HepG2 (cell line): ENCODE measurements at regions not wholly inside any gene's neighbourhood (a gene's known extent, or its start where the extent isn't known, plus 50 kb on each side); places are given as distances from the start of the nearest gene placed in this dataset.

Source experiments
- ATAC-seq: fragments of 200-7000 bp; cut with Tn5 transposase; 3 replicates; pipeline ENCODE4 v1.9.1; 2020; ENCODE audit warnings: mild to moderate bottlenecking, moderate library complexity
- BruUV-seq: library from RNA; stranded (reverse); fragments of 400-500 nt; replicated peaks from 2 replicates; lab custom pipeline; 2021; lab: Mats Ljungman, UMichigan
- CTCF ChIA-PET: fragments of 300-600 bp; formaldehyde crosslinking; extraction: SDS; loops from one replicate; lab custom pipeline; 2021; ENCODE audit warnings: low total read pairs, inconsistent platforms, low intra/inter-chr PET ratio; lab: Yijun Ruan, JAX
- POLR2A ChIA-PET: fragments of 350-600 bp; sonication (Branson Sonifier 250); formaldehyde crosslinking; loops from one replicate; lab custom pipeline; 2020; ENCODE audit warnings: antibody characterized with exemption, inconsistent platforms; lab: Yijun Ruan, JAX
- DNase-seq: peaks from one replicate; pipeline ENCODE4 v3.0.0-alpha.2; 2015; ENCODE audit warnings: low spot score
- FAIRE-seq: peaks from 3 replicates; lab custom pipeline; 2011; peaks lifted over from hg19 to GRCh38; lab: Jason Lieb, UNC
- H2AFZ ChIP-seq: one replicate; pipeline ENCODE4 v1.6.1; 2011; ENCODE audit warnings: low read length, inconsistent platforms
- H3K27ac ChIP-seq: fragments of 300-600 bp; 3 replicates; pipeline ENCODE4 v1.8.0; 2011; ENCODE audit warnings: mixed run types, mild to moderate bottlenecking, mixed read lengths, low read length, inconsistent platforms; ENCODE audit not compliant: insufficient read depth; ENCODE audit errors: extremely low read length
- H3K27me3 ChIP-seq, 2 experiments: fragments of 200-600 bp in 1 of 2; 2 replicates in 1 of 2; 3 replicates in 1 of 2; pipeline versions ENCODE4 v1.6.0 to v1.8.0; 2011; ENCODE audit warnings: low read length in 2 of 2, mild to moderate bottlenecking in 2 of 2, moderate library complexity in 2 of 2, inconsistent platforms in 1 of 2; ENCODE audit not compliant: insufficient read depth in 2 of 2, control insufficient read depth in 1 of 2
- H3K36me3 ChIP-seq, 2 experiments: fragments of 200-600 bp in 1 of 2; replicated peaks in 1 of 2; 2 replicates in 1 of 2; 3 replicates in 1 of 2; pipeline versions ENCODE4 v1.5.1 to v1.8.0; 2011; ENCODE audit warnings: low read length in 2 of 2, inconsistent platforms in 1 of 2; ENCODE audit not compliant: insufficient read depth in 2 of 2, control insufficient read depth in 1 of 2
- H3K4me1 ChIP-seq: 2 replicates; pipeline ENCODE4 v1.5.1; 2012; ENCODE audit warnings: low read length, inconsistent platforms; ENCODE audit not compliant: insufficient read depth
- H3K4me2 ChIP-seq: 2 replicates; pipeline ENCODE4 v1.6.0; 2011; ENCODE audit warnings: low read depth, low read length, inconsistent platforms
- H3K4me3 ChIP-seq, 3 experiments: fragments of 200-600 bp in 1 of 3; sonication (generic), shearing (Covaris generic) in 1 of 3; replicated peaks in 1 of 3; 2 replicates each; pipeline ENCODE4 v1.5.1; 2011 to 2016; ENCODE audit warnings: low read length in 3 of 3, inconsistent platforms in 2 of 3, low read depth in 2 of 3, mild to moderate bottlenecking in 2 of 3, control low read depth in 1 of 3, mixed read lengths in 1 of 3; ENCODE audit not compliant: insufficient read depth in 1 of 3
- H3K79me2 ChIP-seq: one replicate; pipeline ENCODE4 v1.6.1; 2011; ENCODE audit warnings: low read length, inconsistent platforms; ENCODE audit not compliant: insufficient read depth
- H3K9ac ChIP-seq: 2 replicates; pipeline ENCODE4 v1.6.0; 2011; ENCODE audit warnings: mild to moderate bottlenecking, low read depth, low read length, inconsistent platforms; ENCODE audit not compliant: insufficient read depth
- H3K9me3 ChIP-seq: 2 replicates; pipeline ENCODE4 v1.5.1; 2012; ENCODE audit warnings: mild to moderate bottlenecking, low read length
- H4K20me1 ChIP-seq: 2 replicates; pipeline ENCODE4 v1.6.0; 2011; ENCODE audit warnings: inconsistent platforms, mild to moderate bottlenecking, low read length, moderate library complexity; ENCODE audit not compliant: insufficient read depth
- ARID5B ChIP-seq: IDR thresholded peaks from 2 replicates; pipeline ENCODE4 v1.4.0; 2020; ENCODE audit warnings: mild to moderate bottlenecking, missing genetic modification reagents
- CCDC6 ChIP-seq: sonication (generic); formaldehyde crosslinking; IDR thresholded peaks from 2 replicates; pipeline ENCODE4 v1.8.1; 2022; ENCODE audit warnings: mild to moderate bottlenecking, missing genetic modification reagents, moderate library complexity
- EP300 ChIP-seq, 3 experiments: sonication (generic) in 1 of 3; formaldehyde crosslinking in 1 of 3; IDR thresholded peaks; 2 replicates each; pipeline versions ENCODE4 v1.5.1 to v1.6.1; 2011 to 2020; ENCODE audit warnings: low read depth in 2 of 3, low read length in 2 of 3, borderline replicate concordance in 1 of 3, improper control_type of control experiment in 1 of 3, mild to moderate bottlenecking in 1 of 3, missing genetic modification reagents in 1 of 3, moderate library complexity in 1 of 3
- ETV6 ChIP-seq: sonication (generic); formaldehyde crosslinking; conservative IDR thresholded peaks from 2 replicates; pipeline ENCODE4 v1.4.0; 2020; ENCODE audit warnings: missing genetic modification reagents
- FOXA3 ChIP-seq: IDR thresholded peaks from 2 replicates; pipeline ENCODE4 v1.6.1; 2016; ENCODE audit warnings: missing genetic modification reagents, missing compliant biosample characterization
- KAT2B ChIP-seq: fragments of 150-350 bp; IDR thresholded peaks from 2 replicates; pipeline ENCODE4 v1.6.1; 2014; ENCODE audit warnings: low read depth, low read length, borderline replicate concordance
- RNF219 ChIP-seq: sonication (generic); formaldehyde crosslinking; IDR thresholded peaks from 2 replicates; pipeline ENCODE4 v1.5.0; 2020; ENCODE audit warnings: mild to moderate bottlenecking, missing genetic modification reagents
- SOX5 ChIP-seq: IDR thresholded peaks from 2 replicates; pipeline ENCODE4 v1.6.1; 2016; ENCODE audit warnings: borderline replicate concordance
- ZNF331 ChIP-seq: sonication (generic); formaldehyde crosslinking; IDR thresholded peaks from 2 replicates; pipeline ENCODE4 v1.4.0; 2020; ENCODE audit warnings: missing genetic modification reagents
- ZSCAN22 ChIP-seq: sonication (generic); formaldehyde crosslinking; IDR thresholded peaks from 2 replicates; pipeline ENCODE4 v1.4.0; 2020; ENCODE audit warnings: mild to moderate bottlenecking, missing genetic modification reagents
- WGBS: methylation state at CpG from one replicate; pipeline ENCODE4 v1.1.6; 2017; ENCODE audit warnings: low lambda C conversion rate; 5-methylcytosine and 5-hydroxymethylcytosine counted together
- in situ Hi-C: cut with HindIII; loops from 2 replicates; pipeline ENCODE4 v1.10.0; 2017; ENCODE audit warnings: low pct_unique_long_range_greater_than_20kb; ENCODE audit not compliant: extremely low pct_ligation_motif_present
- intact Hi-C: fragments of 100-400 bp; cut with micrococcal nuclease; formaldehyde crosslinking; loops from one replicate; pipeline ENCODE4 v1.10.0; 2022; ENCODE audit not compliant: unreplicated experiment

GRCh38 chrX:129000018-129000417 is 523.3 kb downstream of the SMARCA1 start (continued):
- TF ChIP-seq ARID5B (CRISPR knock-in tag) (0 out of 2 replicates have a peak, but pooled peaks have one; percentile 38), EP300 (IDR thresholded peaks at IDR 0.05; ENCODE audit: low read depth in 2 of 2, low read length in 2 of 2) (peak in 1 of 2 experiments; percentile 35; a peak in 1 of 4 replicates), EP300 (CRISPR knock-in tag; IDR thresholded peaks at IDR 0.05; ENCODE audit: borderline replicate concordance) (no peak), ETV6 (no peak), ZNF331 (no peak), FOXA3 (CRISPR knock-in tag) (peak; percentile 23; the same call in 1 of the 2 replicates), SOX5 (CRISPR knock-in tag) (peak; percentile 33; the same call in 1 of the 2 replicates)

- FAIRE-seq (no peak), DNase-seq (no peak), ATAC-seq (no peak)
- no TSS peak for BruUV-seq
- H3K9me3 ChIP-seq: no peaks in the 10 kb centered on the region; the same call in 1 of the 2 replicates
- H3K36me3 ChIP-seq: no peaks in the 10 kb centered on the region
- H3K4me1 ChIP-seq: no peaks in the 10 kb centered on the region
- no peak overlapping the region for H3K4me2 ChIP-seq
- in situ Hi-C loops (no loop called here), intact Hi-C loops (no loop called here)
- no peaks in the 10 kb centered on the region for H4K20me1 ChIP-seq
- H3K4me3 ChIP-seq: no peak overlapping the region
- H3K9ac ChIP-seq: no peak overlapping the region
- ChIA-PET CTCF (no interaction called here), POLR2A (no interaction called here)
- H3K27me3 ChIP-seq: no peaks in the 10 kb centered on the region
- WGBS: 100% methylated on average over 1 of the region's 4 CpGs
- TF ChIP-seq CCDC6 (no peak), ZSCAN22 (CRISPR knock-in tag) (no peak), RNF219 (CRISPR knock-in tag) (no peak), KAT2B (no peak)
- no peak overlapping the region for H2AFZ ChIP-seq
- H3K79me2 ChIP-seq: no peaks in the 10 kb centered on the region
- H3K27ac ChIP-seq: no peak overlapping the region
These were observed 531.0 kb downstream of the SMARCA1 start for GRCh38 chrX:128992107-128992971.
